Endothelial cell of umbilical vein (primary cell): ENCODE measurements at regions not wholly inside any gene's neighbourhood (a gene's known extent, or its start where the extent isn't known, plus 50 kb on each side); places are given as distances from the start of the nearest gene placed in this dataset.

Source experiments
- CTCF ChIP-seq, 2 donors: IDR thresholded peaks; 1 replicate in 1 of 2; 2 replicates in 1 of 2; pipeline ENCODE4 v1.5.1; 2011; ENCODE audit warnings: low read length in 2 of 2, mild to moderate bottlenecking in 2 of 2, moderate library complexity in 2 of 2, control low read depth in 1 of 2, inconsistent platforms in 1 of 2, low read depth in 1 of 2; ENCODE audit not compliant: insufficient read depth in 1 of 2; ENCODE audit errors: extremely low read depth in 1 of 2
- JUN ChIP-seq: IDR thresholded peaks from 2 replicates; pipeline ENCODE4 v1.6.1; 2011; ENCODE audit warnings: borderline replicate concordance, low read depth; ENCODE audit not compliant: insufficient read length, insufficient read depth
- MAX ChIP-seq: IDR thresholded peaks from 2 replicates; pipeline ENCODE4 v1.6.1; 2011; ENCODE audit not compliant: insufficient read depth, insufficient read length
- MYC ChIP-seq: IDR thresholded peaks from one replicate; pipeline ENCODE4 v1.6.1; 2011; ENCODE audit warnings: mild to moderate bottlenecking, low read depth, low read length
- POLR2A ChIP-seq: IDR thresholded peaks from 2 replicates; pipeline ENCODE4 v1.6.1; 2012; ENCODE audit warnings: low read depth, mild to moderate bottlenecking, control low read depth, low read length
- POLR2AphosphoS5 ChIP-seq: IDR thresholded peaks from 2 replicates; pipeline ENCODE4 v1.6.1; 2012; ENCODE audit warnings: low read depth, mild to moderate bottlenecking, control low read depth, low read length, moderate library complexity; ENCODE audit not compliant: insufficient read depth

- TF ChIP-seq CTCF (IDR thresholded peaks at IDR 0.05; ENCODE audit: extremely low read depth in 1 of 2, insufficient read depth in 1 of 2, low read depth in 1 of 2, low read length in 2 of 2) (no peak), MAX (no peak), POLR2A (no peak), POLR2AphosphoS5 (no peak), MYC (no peak), JUN (no peak)
These were observed 187.1 kb upstream of the SPEF2 start for GRCh38 chr5:35430381-35431162.
